GM23248 (cell line): ENCODE measurements at regions not wholly inside any gene's neighbourhood (a gene's known extent, or its start where the extent isn't known, plus 50 kb on each side); places are given as distances from the start of the nearest gene placed in this dataset.

Source experiments
- DNase-seq: peaks from one replicate; pipeline ENCODE4 v3.0.0-alpha.2; 2015
- H2AFZ ChIP-seq: fragments of 200-600 bp; sonication (generic); 2 replicates; pipeline ENCODE4 v1.6.1; 2016; ENCODE audit warnings: antibody characterized with exemption
- H3F3A ChIP-seq: fragments of 200-600 bp; sonication (generic); 2 replicates; pipeline ENCODE4 v1.6.1; 2016; ENCODE audit warnings: mild to moderate bottlenecking, antibody characterized with exemption, mixed run types; ENCODE audit not compliant: insufficient read depth
- H3K27ac ChIP-seq: fragments of 200-600 bp; sonication (generic); 2 replicates; pipeline ENCODE4 v1.5.1; 2016; ENCODE audit warnings: mild to moderate bottlenecking
- H3K27me3 ChIP-seq: fragments of 200-600 bp; sonication (generic); replicated peaks from 2 replicates; pipeline ENCODE4 v1.6.1; 2016; ENCODE audit warnings: mild to moderate bottlenecking; ENCODE audit not compliant: insufficient read depth
- H3K36me3 ChIP-seq: fragments of 200-600 bp; sonication (generic); 2 replicates; pipeline ENCODE4 v1.6.1; 2016; ENCODE audit warnings: low read depth, mild to moderate bottlenecking
- H3K4me1 ChIP-seq: fragments of 200-600 bp; sonication (generic); 2 replicates; pipeline ENCODE4 v1.6.1; 2016; ENCODE audit warnings: mild to moderate bottlenecking; ENCODE audit not compliant: insufficient read depth
- H3K4me2 ChIP-seq: fragments of 200-600 bp; sonication (generic); one replicate; pipeline ENCODE4 v1.6.1; 2016; ENCODE audit warnings: mild to moderate bottlenecking; ENCODE audit not compliant: unreplicated experiment
- H3K4me3 ChIP-seq: fragments of 200-600 bp; sonication (generic); 2 replicates; pipeline ENCODE4 v1.5.1; 2016; ENCODE audit warnings: mild to moderate bottlenecking
- H3K79me2 ChIP-seq: fragments of 200-600 bp; sonication (generic); 2 replicates; pipeline ENCODE4 v1.6.1; 2016; ENCODE audit warnings: mild to moderate bottlenecking; ENCODE audit not compliant: insufficient read depth
- H3K9ac ChIP-seq: fragments of 200-600 bp; sonication (generic); 2 replicates; pipeline ENCODE4 v1.6.1; 2016; ENCODE audit warnings: mild to moderate bottlenecking
- H3K9me2 ChIP-seq: fragments of 200-600 bp; sonication (generic); 2 replicates; pipeline ENCODE4 v1.6.1; 2016; ENCODE audit warnings: mixed run types, mild to moderate bottlenecking, moderate library complexity; ENCODE audit not compliant: insufficient read depth
- H3K9me3 ChIP-seq: fragments of 200-600 bp; sonication (generic); one replicate; pipeline ENCODE4 v1.6.1; 2017; ENCODE audit warnings: low read depth
- H4K20me1 ChIP-seq: fragments of 200-600 bp; sonication (generic); 2 replicates; pipeline ENCODE4 v1.6.0; 2016; ENCODE audit not compliant: insufficient read depth
- EZH2 ChIP-seq: fragments of 200-600 bp; sonication (generic); IDR thresholded peaks from 2 replicates; pipeline ENCODE4 v1.6.1; 2018; ENCODE audit warnings: antibody characterized with exemption, mild to moderate bottlenecking; ENCODE audit not compliant: insufficient read depth, poor library complexity, severe bottlenecking
- EZH2phosphoT487 ChIP-seq: fragments of 200-600 bp; sonication (generic); IDR thresholded peaks from 2 replicates; pipeline ENCODE4 v1.6.1; 2018; ENCODE audit warnings: antibody characterized with exemption, moderate library complexity, mild to moderate bottlenecking, low read depth; ENCODE audit not compliant: insufficient read depth
- WGBS, 2 experiments: methylation state at CpG; one replicate each; pipeline ENCODE4 v1.1.6; 2015 to 2017; ENCODE audit warnings: low lambda C conversion rate in 2 of 2, low coverage in 1 of 2; ENCODE audit errors: missing lambda C conversion rate in 2 of 2; 5-methylcytosine and 5-hydroxymethylcytosine counted together
- in situ Hi-C: fragments of 300-500 bp; cut with MboI; formaldehyde crosslinking; loops from 2 replicates; pipeline ENCODE4 v1.15.0; 2020

DNA sequence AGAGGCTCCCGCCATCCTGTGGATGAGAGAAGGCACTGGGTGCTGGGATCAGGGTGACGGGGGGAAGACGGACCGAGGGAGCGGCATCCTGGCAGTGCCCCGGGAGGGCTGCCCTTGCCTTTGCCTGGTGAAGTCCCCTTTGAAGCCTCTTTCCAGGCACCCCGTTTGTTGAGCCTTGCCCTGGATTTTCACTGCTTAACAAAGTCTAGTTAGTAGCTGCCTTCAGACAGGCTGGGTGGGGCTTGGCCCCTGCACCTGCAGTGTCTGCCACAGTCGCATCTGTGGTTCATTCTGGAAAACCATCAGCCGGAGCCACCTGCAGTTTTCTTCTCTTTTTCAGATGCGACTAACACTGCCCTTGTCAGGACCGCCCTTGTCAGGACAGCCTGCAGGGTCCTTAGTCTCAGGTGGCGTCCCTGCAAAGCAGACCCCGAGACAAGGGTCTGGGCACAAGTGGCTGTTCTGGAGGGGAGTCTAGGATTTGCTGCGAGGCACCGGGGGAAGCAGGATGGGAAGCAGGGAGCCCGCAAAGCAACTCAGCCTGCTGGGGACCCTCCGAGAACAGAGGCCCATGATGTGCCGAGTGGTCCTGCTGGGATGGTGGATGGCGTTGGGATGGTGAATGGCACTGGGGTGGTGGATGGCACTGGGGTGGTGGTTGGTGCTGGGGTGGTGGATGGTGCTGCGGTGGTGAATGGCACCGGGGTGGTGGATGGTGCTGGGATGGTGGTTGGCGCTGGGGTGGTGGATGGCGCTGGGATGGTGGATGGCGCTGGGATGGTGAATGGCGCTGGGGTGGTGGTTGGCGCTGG lies 147.9 kb upstream of the COL5A1 start:
- H3F3A ChIP-seq: peaks cover 34% of the 10 kb centered on the region
- H3K9me3 ChIP-seq: no peaks in the 10 kb centered on the region
- in situ Hi-C loops: no loop called here
- H3K27ac ChIP-seq: no peak overlapping the region
- no peaks in the 10 kb centered on the region for H4K20me1 ChIP-seq
- H3K79me2 ChIP-seq: no peaks in the 10 kb centered on the region
- no peak overlapping the region for H2AFZ ChIP-seq
- no peak for TF ChIP-seq EZH2
- no peak for TF ChIP-seq EZH2phosphoT487
- H3K4me1 ChIP-seq: peaks cover 40% of the 10 kb centered on the region
- H3K9ac ChIP-seq: no peak overlapping the region
- H3K27me3 ChIP-seq: no peaks in the 10 kb centered on the region
- H3K9me2 ChIP-seq: no peaks in the 10 kb centered on the region
- H3K4me2 ChIP-seq: no peak overlapping the region
- no peak overlapping the region for H3K4me3 ChIP-seq
- no peak for DNase-seq
- WGBS, 2 experiments: 82 to 86% methylated on average over 16 to 26 of the region's 26 CpGs
- H3K36me3 ChIP-seq: no peaks in the 10 kb centered on the region

DNA sequence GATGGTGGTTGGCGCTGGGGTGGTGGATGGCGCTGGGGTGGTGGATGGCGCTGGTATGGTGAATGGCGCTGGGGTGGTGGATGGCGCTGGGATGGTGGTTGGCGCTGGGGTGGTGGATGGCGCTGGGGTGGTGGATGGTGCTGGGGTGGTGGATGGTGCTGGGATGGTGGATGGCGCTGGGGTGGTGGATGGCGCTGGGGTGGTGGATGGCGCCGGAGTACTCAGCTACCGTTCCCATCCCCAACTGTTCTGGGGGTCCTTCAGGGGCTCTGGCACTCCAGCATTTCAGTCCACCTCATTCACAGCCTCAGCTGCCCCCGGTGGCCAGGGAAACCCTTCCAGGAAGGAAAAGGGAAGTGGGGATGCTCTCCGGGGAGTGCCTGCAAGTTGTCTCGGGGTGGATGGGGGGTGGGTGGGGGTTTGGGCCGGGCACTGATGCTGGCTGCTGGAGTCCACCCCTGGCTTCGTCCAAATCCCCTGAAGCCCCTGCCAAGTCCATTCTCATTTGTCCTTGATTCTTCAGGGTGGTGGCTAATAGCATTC lies 147.3 kb upstream of the COL5A1 start:
- TF ChIP-seq EZH2phosphoT487 (no peak), EZH2 (no peak)
- Histone ChIP-seq H3K27ac (no peak overlapping the region), H3K27me3 (no peaks in the 10 kb centered on the region), H3K4me3 (no peak overlapping the region), H4K20me1 (no peaks in the 10 kb centered on the region), H3K9ac (no peak overlapping the region), H3K36me3 (no peaks in the 10 kb centered on the region), H2AFZ (no peak overlapping the region), H3K79me2 (no peaks in the 10 kb centered on the region), H3K9me2 (no peaks in the 10 kb centered on the region), H3F3A (peaks cover 39% of the 10 kb centered on the region), H3K4me2 (no peak overlapping the region), H3K4me1 (peaks cover 35% of the 10 kb centered on the region), H3K9me3 (no peaks in the 10 kb centered on the region)
- 89% methylated on average over 17 of the region's 17 CpGs; no CpG with 5 or more reads in 1 of the 2 experiments for WGBS, 2 experiments
- DNase-seq: no peak
- in situ Hi-C loops: no loop called here

DNA sequence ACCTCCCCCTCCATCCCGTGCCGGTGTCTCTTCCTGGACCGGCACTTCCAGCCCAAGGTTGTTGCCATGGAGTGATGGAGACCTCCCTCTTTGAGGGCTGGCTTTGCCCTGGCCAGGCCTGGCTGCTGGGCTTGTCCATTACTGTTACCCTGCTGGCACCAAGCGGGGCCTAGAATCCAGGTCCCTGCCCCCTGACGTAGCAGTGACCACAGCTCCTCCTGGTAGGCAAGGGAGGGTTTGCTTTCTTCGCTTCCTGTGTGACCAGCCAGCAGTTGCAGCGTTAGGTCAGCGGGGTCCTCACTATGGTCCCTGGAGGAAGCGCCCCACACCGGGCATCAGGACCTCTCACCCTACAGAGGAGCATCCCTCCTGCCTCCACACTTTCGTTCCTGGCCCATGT lies 146.7 kb upstream of the COL5A1 start:
- Histone ChIP-seq H3K36me3 (no peaks in the 10 kb centered on the region), H3K27ac (no peak overlapping the region), H3K4me1 (peaks cover 35% of the 10 kb centered on the region), H2AFZ (no peak overlapping the region), H3K4me3 (no peak overlapping the region), H3K4me2 (no peak overlapping the region), H3F3A (peaks cover 39% of the 10 kb centered on the region), H3K9me3 (no peaks in the 10 kb centered on the region), H3K27me3 (no peaks in the 10 kb centered on the region), H4K20me1 (no peaks in the 10 kb centered on the region), H3K79me2 (no peaks in the 10 kb centered on the region), H3K9ac (no peak overlapping the region), H3K9me2 (no peaks in the 10 kb centered on the region)
- TF ChIP-seq EZH2phosphoT487 (no peak), EZH2 (no peak)
- DNase-seq: no peak
- 98 to 99% methylated on average over 11 of the region's 11 CpGs for WGBS, 2 experiments
- in situ Hi-C loops: no loop called here

- in situ Hi-C loops: no loop called here
- Histone ChIP-seq H3F3A (peaks cover 39% of the 10 kb centered on the region), H3K4me1 (peaks cover 35% of the 10 kb centered on the region), H3K9ac (peak overlapping the region; percentile 90), H3K27me3 (no peaks in the 10 kb centered on the region), H3K4me2 (peak overlapping the region; percentile 78), H3K27ac (peak overlapping the region; percentile 99), H4K20me1 (no peaks in the 10 kb centered on the region), H3K36me3 (no peaks in the 10 kb centered on the region), H2AFZ (no peak overlapping the region), H3K4me3 (peak overlapping the region; percentile 55; the same call in 1 of the 2 replicates), H3K9me3 (no peaks in the 10 kb centered on the region), H3K79me2 (no peaks in the 10 kb centered on the region), H3K9me2 (no peaks in the 10 kb centered on the region)
- WGBS, 2 experiments: 88 to 90% methylated on average over 17 of the region's 17 CpGs
- DNase-seq: no peak
- TF ChIP-seq EZH2 (no peak), EZH2phosphoT487 (no peak)
Observed at GRCh38 chr9:134495881-134496412, 145.7 kb upstream of the COL5A1 start.
